Mesenchymal stem cell (in vitro differentiated cells and primary cell): ENCODE measurements at regions not wholly inside any gene's neighbourhood (a gene's known extent, or its start where the extent isn't known, plus 50 kb on each side); places are given as distances from the start of the nearest gene placed in this dataset.

ENCODE experiments used
- DNase-seq: peaks from one replicate; pipeline ENCODE4 v3.0.0-alpha.2; 2013
- H2AFZ ChIP-seq: one replicate; pipeline ENCODE4 v1.6.1; 2013; ENCODE audit warnings: low read depth, mild to moderate bottlenecking, control low read depth, inconsistent platforms, low read length, moderate library complexity
- H2AK5ac ChIP-seq: 2 replicates; pipeline ENCODE4 v1.6.1; 2013; ENCODE audit warnings: low read length, moderate library complexity, mild to moderate bottlenecking, inconsistent platforms; ENCODE audit not compliant: severe bottlenecking
- H2BK120ac ChIP-seq: one replicate; pipeline ENCODE4 v1.6.1; 2013; ENCODE audit warnings: low read depth, mild to moderate bottlenecking, inconsistent platforms, low read length, moderate library complexity
- H2BK12ac ChIP-seq, 2 experiments: one replicate each; pipeline ENCODE4 v1.6.1; 2013; ENCODE audit warnings: inconsistent platforms in 2 of 2, low read length in 2 of 2, mild to moderate bottlenecking in 2 of 2, moderate library complexity in 2 of 2, control low read depth in 1 of 2
- H2BK15ac ChIP-seq: one replicate; pipeline ENCODE4 v1.6.1; 2013; ENCODE audit warnings: mild to moderate bottlenecking, low read depth, inconsistent platforms; ENCODE audit not compliant: poor library complexity, severe bottlenecking
- H2BK5ac ChIP-seq: 2 replicates; pipeline ENCODE4 v1.6.1; 2013; ENCODE audit warnings: low read depth, mild to moderate bottlenecking, low read length, control low read depth, inconsistent platforms; ENCODE audit not compliant: poor library complexity, severe bottlenecking
- H3K14ac ChIP-seq, 2 experiments: one replicate each; pipeline ENCODE4 v1.6.1; 2013; ENCODE audit warnings: inconsistent platforms in 2 of 2, low read length in 2 of 2, control low read depth in 1 of 2, mild to moderate bottlenecking in 1 of 2, moderate library complexity in 1 of 2
- H3K18ac ChIP-seq, 2 experiments: one replicate each; pipeline ENCODE4 v1.6.1; 2013; ENCODE audit warnings: inconsistent platforms in 2 of 2, low read length in 2 of 2, control low read depth in 1 of 2, low read depth in 1 of 2, mild to moderate bottlenecking in 1 of 2
- H3K23ac ChIP-seq, 2 experiments: one replicate each; pipeline ENCODE4 v1.6.1; 2013; ENCODE audit warnings: inconsistent platforms in 2 of 2, low read length in 2 of 2, mild to moderate bottlenecking in 2 of 2, moderate library complexity in 2 of 2, control low read depth in 1 of 2
- H3K27ac ChIP-seq: 2 replicates; pipeline ENCODE4 v1.5.1; 2013; ENCODE audit warnings: mild to moderate bottlenecking, moderate library complexity, low read length, control low read depth, inconsistent platforms; ENCODE audit not compliant: poor library complexity, severe bottlenecking
- H3K27me3 ChIP-seq, 2 experiments: 2 replicates each; pipeline versions ENCODE4 v1.6.1 to v1.7.0; 2013; ENCODE audit warnings: low read length in 2 of 2, mild to moderate bottlenecking in 2 of 2, moderate library complexity in 2 of 2, control low read depth in 1 of 2, inconsistent platforms in 1 of 2; ENCODE audit not compliant: control insufficient read depth in 1 of 2, insufficient read depth in 1 of 2
- H3K36me3 ChIP-seq, 2 experiments: 2 replicates each; pipeline versions ENCODE4 v1.6.1 to v1.7.0; 2013; ENCODE audit warnings: low read length in 2 of 2, control low read depth in 1 of 2, inconsistent platforms in 1 of 2, low read depth in 1 of 2, mild to moderate bottlenecking in 1 of 2; ENCODE audit not compliant: insufficient read depth in 2 of 2, control insufficient read depth in 1 of 2
- H3K4ac ChIP-seq, 2 experiments: one replicate each; pipeline ENCODE4 v1.6.1; 2013; ENCODE audit warnings: inconsistent platforms in 2 of 2, low read length in 2 of 2, mild to moderate bottlenecking in 2 of 2, moderate library complexity in 2 of 2, control low read depth in 1 of 2, low read depth in 1 of 2
- H3K4me1 ChIP-seq: 2 replicates; pipeline ENCODE4 v1.6.1; 2013; ENCODE audit warnings: low read depth, low read length, control low read depth; ENCODE audit not compliant: control insufficient read depth, insufficient read depth
- H3K4me2 ChIP-seq: 2 replicates; pipeline ENCODE4 v1.6.1; 2013; ENCODE audit warnings: low read length, mild to moderate bottlenecking, inconsistent platforms; ENCODE audit not compliant: poor library complexity, severe bottlenecking
- H3K4me3 ChIP-seq, 2 experiments: 2 replicates each; pipeline versions ENCODE4 v1.5.1 to v1.7.0; 2013; ENCODE audit warnings: low read length in 2 of 2, mild to moderate bottlenecking in 2 of 2, control low read depth in 1 of 2, low read depth in 1 of 2; ENCODE audit not compliant: insufficient read depth in 1 of 2
- H3K79me1 ChIP-seq: replicated peaks from 2 replicates; pipeline ENCODE4 v1.6.1; 2013; ENCODE audit warnings: mild to moderate bottlenecking, control low read depth, low read length, inconsistent platforms; ENCODE audit not compliant: poor library complexity, severe bottlenecking
- H3K9ac ChIP-seq: 2 replicates; pipeline ENCODE4 v1.7.0; 2013; ENCODE audit warnings: mild to moderate bottlenecking, low read length, moderate library complexity
- H3K9me3 ChIP-seq: 2 replicates; pipeline ENCODE4 v1.7.0; 2013; ENCODE audit warnings: mild to moderate bottlenecking, low read length; ENCODE audit not compliant: control insufficient read depth
- H4K8ac ChIP-seq: one replicate; pipeline ENCODE4 v1.6.1; 2013; ENCODE audit warnings: inconsistent platforms, mild to moderate bottlenecking, low read length, moderate library complexity
- H4K91ac ChIP-seq: one replicate; pipeline ENCODE4 v1.6.1; 2013; ENCODE audit warnings: mild to moderate bottlenecking, low read length, inconsistent platforms
- WGBS: methylation state at CpG from one replicate; pipeline ENCODE4 v1.1.7; 2013; ENCODE audit warnings: mixed read lengths; 5-methylcytosine and 5-hydroxymethylcytosine counted together

- Histone ChIP-seq H2BK12ac (no peak overlapping the region), H3K4me3 (no peak overlapping the region), H2AK5ac (no peak overlapping the region), H3K4ac (no peak overlapping the region), H3K36me3 (no peaks in the 10 kb centered on the region), H3K9ac (no peak overlapping the region), H4K91ac (no peak overlapping the region), H3K27ac (no peak overlapping the region), H2AFZ (no peak overlapping the region), H2BK5ac (no peak overlapping the region), H3K14ac (no peak overlapping the region), H3K23ac (no peak overlapping the region), H3K79me1 (no peaks in the 10 kb centered on the region), H2BK120ac (no peak overlapping the region), H3K4me1 (no peaks in the 10 kb centered on the region), H3K9me3 (no peaks in the 10 kb centered on the region), H3K27me3 (no peaks in the 10 kb centered on the region), H4K8ac (no peak overlapping the region), H2BK15ac (no peak overlapping the region), H3K18ac (no peak overlapping the region), H3K4me2 (no peak overlapping the region)
- WGBS: 5% methylated on average over 2 of the region's 2 CpGs
- peak; percentile 97 for DNase-seq
These were observed 474.1 kb downstream of the CD109 start for GRCh38 chr6:74170118-74170517.

- H3K27me3 ChIP-seq: no peaks in the 10 kb centered on the region
- no peak overlapping the region for H2AK5ac ChIP-seq
- peak overlapping the region in 1 of 2 experiments; percentile 64 for H3K18ac ChIP-seq
- no peaks in the 10 kb centered on the region for H3K9me3 ChIP-seq
- no peak overlapping the region for H4K91ac ChIP-seq
- H3K4me3 ChIP-seq: no peak overlapping the region
- H3K4ac ChIP-seq: no peak overlapping the region
- peak; percentile 16 for DNase-seq
- no peaks in the 10 kb centered on the region for H3K79me1 ChIP-seq
- no peak overlapping the region for H2BK5ac ChIP-seq
- no peak overlapping the region for H3K9ac ChIP-seq
- H3K14ac ChIP-seq: no peak overlapping the region
- H2BK120ac ChIP-seq: no peak overlapping the region
- no peaks in the 10 kb centered on the region for H3K4me1 ChIP-seq
- H2BK12ac ChIP-seq: peak overlapping the region in 1 of 2 experiments; percentile 59
- H4K8ac ChIP-seq: no peak overlapping the region
- no peak overlapping the region for H2BK15ac ChIP-seq
- H3K27ac ChIP-seq: no peak overlapping the region
- WGBS: no CpG with 5 or more reads among the region's 1 CpG
- H2AFZ ChIP-seq: no peak overlapping the region
- H3K36me3 ChIP-seq: no peaks in the 10 kb centered on the region
- H3K23ac ChIP-seq: no peak overlapping the region
- H3K4me2 ChIP-seq: no peak overlapping the region
These were observed 472.0 kb downstream of the CD109 start for GRCh38 chr6:74167976-74168375.

GRCh38 chr6:74167511-74167910 is 471.5 kb downstream of the CD109 start:
- Histone ChIP-seq H2BK120ac (no peak overlapping the region), H3K27me3 (no peaks in the 10 kb centered on the region), H3K27ac (no peak overlapping the region), H3K79me1 (no peaks in the 10 kb centered on the region), H3K9ac (no peak overlapping the region), H3K23ac (no peak overlapping the region), H3K9me3 (no peaks in the 10 kb centered on the region), H3K14ac (no peak overlapping the region), H2BK15ac (no peak overlapping the region), H3K36me3 (no peaks in the 10 kb centered on the region), H3K4me1 (no peaks in the 10 kb centered on the region), H2AK5ac (no peak overlapping the region), H4K8ac (no peak overlapping the region), H2BK5ac (no peak overlapping the region), H3K4me2 (no peak overlapping the region), H4K91ac (no peak overlapping the region), H2BK12ac (peak overlapping the region in 1 of 2 experiments; percentile 59), H3K4me3 (no peak overlapping the region), H3K18ac (peak overlapping the region in 1 of 2 experiments; percentile 64), H3K4ac (no peak overlapping the region), H2AFZ (no peak overlapping the region)
- 90% methylated on average over 1 of the region's 1 CpG for WGBS
- DNase-seq: no peak

GRCh38 chr6:74166849-74167248 is 470.8 kb downstream of the CD109 start:
- H2BK120ac ChIP-seq: no peak overlapping the region
- H3K79me1 ChIP-seq: no peaks in the 10 kb centered on the region
- no peak overlapping the region for H2BK5ac ChIP-seq
- no peak overlapping the region for H2BK15ac ChIP-seq
- H3K4me3 ChIP-seq: no peak overlapping the region
- H2BK12ac ChIP-seq: peak overlapping the region in 1 of 2 experiments; percentile 67
- H2AK5ac ChIP-seq: no peak overlapping the region
- H3K9me3 ChIP-seq: no peaks in the 10 kb centered on the region
- no peak overlapping the region for H3K9ac ChIP-seq
- no peaks in the 10 kb centered on the region for H3K36me3 ChIP-seq
- no peak overlapping the region for H3K18ac ChIP-seq
- H3K23ac ChIP-seq: no peak overlapping the region
- H2AFZ ChIP-seq: no peak overlapping the region
- H4K8ac ChIP-seq: no peak overlapping the region
- H3K27me3 ChIP-seq: no peaks in the 10 kb centered on the region
- no peak overlapping the region for H3K27ac ChIP-seq
- WGBS: 68% methylated on average over 2 of the region's 2 CpGs
- no peak overlapping the region for H3K4ac ChIP-seq
- no peaks in the 10 kb centered on the region for H3K4me1 ChIP-seq
- no peak overlapping the region for H3K4me2 ChIP-seq
- peak; percentile 28 for DNase-seq
- peak overlapping the region; percentile 56 for H4K91ac ChIP-seq
- H3K14ac ChIP-seq: no peak overlapping the region
